SK-N-SH treated with all-trans-retinoic acid at 6 μM for 48 hours (cell line): ENCODE measurements at regions not wholly inside any gene's neighbourhood (a gene's known extent, or its start where the extent isn't known, plus 50 kb on each side); places are given as distances from the start of the nearest gene placed in this dataset.

Source experiments
- POU6F1 ChIP-seq: fragments of 250-450 bp; sonication (Bioruptor Pico); IDR thresholded peaks from 2 replicates; pipeline ENCODE4 v1.8.0; 2021; ENCODE audit warnings: low read depth, mild to moderate bottlenecking, moderate library complexity, borderline replicate concordance
- TCF4 ChIP-seq: fragments of 250-450 bp; sonication (Bioruptor Pico); IDR thresholded peaks from 2 replicates; pipeline ENCODE4 v1.8.0; 2021; ENCODE audit warnings: mild to moderate bottlenecking, moderate library complexity, borderline replicate concordance
- TF ChIP-seq, protein P1 (sequence below): fragments of 250-450 bp; sonication (Bioruptor Pico); IDR thresholded peaks from 2 replicates; pipeline ENCODE4 v1.8.0; 2020; ENCODE audit warnings: mild to moderate bottlenecking, moderate library complexity, borderline replicate concordance

DNA sequence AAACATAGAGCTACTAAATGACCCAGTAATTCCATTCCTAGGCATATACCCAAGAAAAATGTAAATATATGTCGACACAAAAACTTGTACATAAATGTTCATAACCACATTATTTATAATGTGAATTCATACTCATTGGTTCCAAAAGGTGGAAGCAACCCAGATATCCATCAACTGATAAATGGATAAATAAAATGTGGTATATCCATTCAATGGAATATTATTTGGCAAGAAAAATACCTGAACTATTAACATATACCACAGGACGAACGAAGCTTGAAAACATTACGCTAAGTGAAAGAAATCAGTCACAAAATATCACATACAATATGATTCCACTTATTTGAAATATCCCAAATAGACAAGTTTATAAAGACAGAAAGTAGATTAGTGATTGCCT lies 99.0 kb upstream of the SOX5 start:
- TF ChIP-seq, protein P1, sequence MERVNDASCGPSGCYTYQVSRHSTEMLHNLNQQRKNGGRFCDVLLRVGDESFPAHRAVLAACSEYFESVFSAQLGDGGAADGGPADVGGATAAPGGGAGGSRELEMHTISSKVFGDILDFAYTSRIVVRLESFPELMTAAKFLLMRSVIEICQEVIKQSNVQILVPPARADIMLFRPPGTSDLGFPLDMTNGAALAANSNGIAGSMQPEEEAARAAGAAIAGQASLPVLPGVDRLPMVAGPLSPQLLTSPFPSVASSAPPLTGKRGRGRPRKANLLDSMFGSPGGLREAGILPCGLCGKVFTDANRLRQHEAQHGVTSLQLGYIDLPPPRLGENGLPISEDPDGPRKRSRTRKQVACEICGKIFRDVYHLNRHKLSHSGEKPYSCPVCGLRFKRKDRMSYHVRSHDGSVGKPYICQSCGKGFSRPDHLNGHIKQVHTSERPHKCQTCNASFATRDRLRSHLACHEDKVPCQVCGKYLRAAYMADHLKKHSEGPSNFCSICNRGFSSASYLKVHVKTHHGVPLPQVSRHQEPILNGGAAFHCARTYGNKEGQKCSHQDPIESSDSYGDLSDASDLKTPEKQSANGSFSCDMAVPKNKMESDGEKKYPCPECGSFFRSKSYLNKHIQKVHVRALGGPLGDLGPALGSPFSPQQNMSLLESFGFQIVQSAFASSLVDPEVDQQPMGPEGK (CRISPR knock-in tag), result no peak
- TF ChIP-seq TCF4 (no peak), POU6F1 (CRISPR knock-in tag) (no peak)
